Stimulated activated CD4-positive, alpha-beta T cell treated with anti-CD3 and anti-CD28 coated beads, Interleukin-2, amount 100 ng/mL, for 24 hours (primary cell): ENCODE measurements at regions not wholly inside any gene's neighbourhood (a gene's known extent, or its start where the extent isn't known, plus 50 kb on each side); places are given as distances from the start of the nearest gene placed in this dataset.

Source experiments
- DNase-seq, 2 donors: peaks; one replicate each; pipeline ENCODE4 v3.0.0-alpha.2; 2020

DNA sequence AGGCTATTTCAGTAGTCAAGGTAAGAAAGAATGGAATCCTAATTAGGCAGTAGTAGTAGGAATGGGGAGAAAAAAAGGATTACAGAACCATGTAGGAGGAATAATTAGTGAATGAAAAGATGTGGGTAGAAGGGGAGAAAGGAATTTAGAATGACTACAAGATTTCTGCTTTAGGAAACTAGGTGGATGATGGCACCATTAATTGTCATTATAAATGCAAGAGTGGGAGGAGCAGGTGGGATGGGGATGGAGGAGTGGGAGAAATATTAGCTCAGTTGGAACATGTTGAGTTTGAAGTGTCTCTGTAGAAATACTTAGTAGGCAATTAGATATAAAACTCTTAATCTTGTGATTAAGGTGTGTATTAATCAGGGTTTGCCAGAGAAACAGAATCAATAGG is 50.0 kb upstream of the C21orf91 start:
- DNase-seq: no peak
